Heart right ventricle (tissue), 16 donors: ENCODE measurements at regions not wholly inside any gene's neighbourhood (a gene's known extent, or its start where the extent isn't known, plus 50 kb on each side); places are given as distances from the start of the nearest gene placed in this dataset.

Experiments used
- ATAC-seq, 8 donors: fragments of 200-7000 bp; cut with Tn5 transposase; one replicate each; pipeline ENCODE4 v1.9.1; 2020; ENCODE audit warnings: mild to moderate bottlenecking in 8 of 8, moderate library complexity in 8 of 8, moderate number of reproducible peaks in 1 of 8
- DNase-seq, 2 donors: peaks; one replicate each; pipeline ENCODE4 v3.0.0-alpha.2; 2020
- H3K27ac ChIP-seq, 10 donors: fragments of 200-600 bp; sonication (generic) in 2 of 10; one replicate each; pipeline versions ENCODE4 v1.5.0 to v1.8.0; 2020 to 2022; ENCODE audit warnings: mild to moderate bottlenecking in 3 of 10
- H3K27me3 ChIP-seq, 7 donors: fragments of 200-600 bp; one replicate each; pipeline ENCODE4 v1.8.0; 2021 to 2022; ENCODE audit warnings: mild to moderate bottlenecking in 2 of 7
- H3K36me3 ChIP-seq, 9 donors: fragments of 200-600 bp; sonication (generic) in 1 of 9; one replicate each; pipeline versions ENCODE4 v1.5.0 to v1.8.0; 2020 to 2022; ENCODE audit warnings: mild to moderate bottlenecking in 2 of 9
- H3K4me1 ChIP-seq, 9 donors: fragments of 200-600 bp; sonication (generic) in 1 of 9; one replicate each; pipeline versions ENCODE4 v1.5.0 to v1.8.0; 2020 to 2022; ENCODE audit warnings: mild to moderate bottlenecking in 4 of 9
- H3K4me3 ChIP-seq, 10 donors: fragments of 200-600 bp; sonication (generic) in 2 of 10; one replicate each; pipeline versions ENCODE4 v1.5.0 to v1.8.0; 2020 to 2022; ENCODE audit warnings: mild to moderate bottlenecking in 7 of 10, moderate library complexity in 2 of 10
- H3K9me3 ChIP-seq, 11 donors: fragments of 200-600 bp in 10 of 11; sonication (generic) in 2 of 11; one replicate each; pipeline versions ENCODE4 v1.5.0 to v1.8.0; 2013 to 2022; ENCODE audit warnings: mild to moderate bottlenecking in 2 of 11, control low read depth in 1 of 11, moderate library complexity in 1 of 11
- WGBS, 2 donors: extraction: QIAGEN DNeasy Blood & Tissue Kit; methylation state at CpG; one replicate each; pipeline ENCODE4 v1.1.7; 2013; ENCODE audit warnings: inconsistent platforms in 1 of 2; 5-methylcytosine and 5-hydroxymethylcytosine counted together
- intact Hi-C, 10 donors: fragments of 100-400 bp; cut with DNase I; formaldehyde crosslinking; loops; one replicate each; pipeline versions ENCODE4 v1.11.1 to v1.14.2; 2022
- TF ChIP-seq, protein P1 (sequence below), 9 donors: fragments of 200-600 bp; sonication (generic) in 2 of 9; IDR thresholded peaks; one replicate each; pipeline versions ENCODE4 v1.5.0 to v1.8.0; 2021 to 2022; ENCODE audit warnings: antibody characterized with exemption in 9 of 9, mild to moderate bottlenecking in 5 of 9, moderate library complexity in 1 of 9
- donor health status: Arrhythmogenic right ventricular cardiomyopathy.
- donor health status: ischemic (EF 13 %, LVEDD 7.1; RV severe dilation, severe dysfunction).
- donor health status: healthy with polysubstance abuse.
- donor health status: DM: no; HTN: yes; CAD: no.
- donor health status: DM: no; HTN: no; CAD: no.
- donor health status: ischemic (EF 25% LVEDD 6.9; RV normal size, moderate dysfunction).
- donor health status: ischemic (EF 25% LVEDD 5.7; RV mildly dilated, moderate dysfunction).
- donor health status: healthy.
- donor health status: DM: yes; HTN: yes; CAD: no.
- donor health status: Ischemic cardiomyopathy.
- donor health status: ischemic (EF 35%, LVEDD 5.7; RV mildly dilated, moderate dysfunction).
- donor health status: nonischemic (EF 11% LVEDD 7.7; RV severe dilation, severe dysfunction).
- donor health status: DM: yes; HTN: yes; CAD: no.
- donor health status: PGD.
- donor health status: ischemic (EF 29% LVEDD 5.4; RV normal size, mild dysfunction).
- donor health status: nonischemic (EF 23%, LVEDD 6.1; RV moderate dilation, normal function).

GRCh38 chr4:169915545-169915944, 110.7 kb downstream of the MFAP3L start:
- no peak for ATAC-seq

GRCh38 chr4:169914866-169915265, 111.3 kb downstream of the MFAP3L start:
- H3K4me3 ChIP-seq: no peak overlapping the region
- no peaks in the 10 kb centered on the region for H3K36me3 ChIP-seq
- DNase-seq (no peak), ATAC-seq (no peak)
- intact Hi-C loops: no loop called here
- peaks cover 0 to 17% (median 0%) of the 10 kb centered on the region in 11 donors for H3K9me3 ChIP-seq
- H3K27ac ChIP-seq: no peak overlapping the region
- H3K4me1 ChIP-seq: no peaks in the 10 kb centered on the region
- 78 to 82% methylated on average over 3 of the region's 3 CpGs for WGBS, 2 donors
- TF ChIP-seq, protein P1, sequence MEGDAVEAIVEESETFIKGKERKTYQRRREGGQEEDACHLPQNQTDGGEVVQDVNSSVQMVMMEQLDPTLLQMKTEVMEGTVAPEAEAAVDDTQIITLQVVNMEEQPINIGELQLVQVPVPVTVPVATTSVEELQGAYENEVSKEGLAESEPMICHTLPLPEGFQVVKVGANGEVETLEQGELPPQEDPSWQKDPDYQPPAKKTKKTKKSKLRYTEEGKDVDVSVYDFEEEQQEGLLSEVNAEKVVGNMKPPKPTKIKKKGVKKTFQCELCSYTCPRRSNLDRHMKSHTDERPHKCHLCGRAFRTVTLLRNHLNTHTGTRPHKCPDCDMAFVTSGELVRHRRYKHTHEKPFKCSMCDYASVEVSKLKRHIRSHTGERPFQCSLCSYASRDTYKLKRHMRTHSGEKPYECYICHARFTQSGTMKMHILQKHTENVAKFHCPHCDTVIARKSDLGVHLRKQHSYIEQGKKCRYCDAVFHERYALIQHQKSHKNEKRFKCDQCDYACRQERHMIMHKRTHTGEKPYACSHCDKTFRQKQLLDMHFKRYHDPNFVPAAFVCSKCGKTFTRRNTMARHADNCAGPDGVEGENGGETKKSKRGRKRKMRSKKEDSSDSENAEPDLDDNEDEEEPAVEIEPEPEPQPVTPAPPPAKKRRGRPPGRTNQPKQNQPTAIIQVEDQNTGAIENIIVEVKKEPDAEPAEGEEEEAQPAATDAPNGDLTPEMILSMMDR (IDR thresholded peaks at IDR 0.05): no peak
- H3K27me3 ChIP-seq: no peaks in the 10 kb centered on the region

More at GRCh38 chr4:169915545-169915944, 110.7 kb downstream of the MFAP3L start:
- DNase-seq: no peak
- Histone ChIP-seq H3K4me1 (no peaks in the 10 kb centered on the region), H3K36me3 (no peaks in the 10 kb centered on the region), H3K27ac (no peak overlapping the region), H3K4me3 (no peak overlapping the region), H3K9me3 (peaks cover 0 to 17% (median 0%) of the 10 kb centered on the region in 11 donors), H3K27me3 (peaks cover 0 to under 1% (median 0%) of the 10 kb centered on the region in 7 donors)
- TF ChIP-seq, protein P1 (IDR thresholded peaks at IDR 0.05): no peak
- WGBS, 2 donors: 85 to 89% methylated on average over 5 of the region's 5 CpGs
- intact Hi-C loops: no loop called here

- WGBS, 2 donors: 84 to 88% methylated on average over 3 of the region's 3 CpGs
- Histone ChIP-seq H3K27ac (no peak overlapping the region), H3K27me3 (no peaks in the 10 kb centered on the region), H3K9me3 (peaks cover 0 to 17% (median 0%) of the 10 kb centered on the region in 11 donors), H3K4me3 (no peak overlapping the region), H3K4me1 (no peaks in the 10 kb centered on the region), H3K36me3 (no peaks in the 10 kb centered on the region)
- DNase-seq (no peak), ATAC-seq (no peak)
- TF ChIP-seq, protein P1 (IDR thresholded peaks at IDR 0.05): no peak
- intact Hi-C loops: no loop called here
Measured at GRCh38 chr4:169912996-169913395, 113.2 kb downstream of the MFAP3L start.

DNA sequence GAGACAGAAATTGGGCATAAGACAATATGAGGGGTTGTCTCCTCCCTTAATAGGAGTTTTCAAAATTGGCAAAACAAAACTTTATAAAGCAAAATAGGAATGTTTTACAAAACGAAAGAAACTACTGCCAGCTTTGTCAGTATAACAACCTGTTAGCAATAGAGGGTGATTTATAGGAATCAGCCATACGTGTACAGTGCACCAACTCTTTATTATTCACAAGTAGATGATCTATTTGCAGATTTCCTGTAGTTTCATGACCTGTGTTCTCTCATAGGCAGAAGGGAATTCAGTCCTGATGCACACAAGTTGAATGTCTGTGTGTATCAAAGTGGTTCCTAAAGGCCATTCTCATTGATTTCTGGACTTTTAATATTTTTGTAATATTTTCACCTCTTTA, 116.3 kb downstream of the MFAP3L start:
- H3K27me3 ChIP-seq: peaks cover 0 to 3% (median 0%) of the 10 kb centered on the region in 7 donors
- H3K36me3 ChIP-seq: no peaks in the 10 kb centered on the region
- no peak overlapping the region for H3K27ac ChIP-seq
- ATAC-seq: no peak
- intact Hi-C loops: no loop called here
- WGBS, 2 donors: 71 to 74% methylated on average over 2 of the region's 2 CpGs
- DNase-seq: no peak
- TF ChIP-seq, protein P1 (IDR thresholded peaks at IDR 0.05): no peak
- no peaks in the 10 kb centered on the region for H3K4me1 ChIP-seq
- no peak overlapping the region for H3K4me3 ChIP-seq
- no peaks in the 10 kb centered on the region for H3K9me3 ChIP-seq
